ENCODE measurements at regions not wholly inside any gene's neighbourhood (a gene's known extent, or its start where the extent isn't known, plus 50 kb on each side); places are given as distances from the start of the nearest gene placed in this dataset.
"Not testable (repeated sequence)": the region's sequence is repeated elsewhere in the genome, so short reads cannot be mapped to it uniquely, and the experiment has no call there.

GRCh38 chr16:72729552-72729951 is 318.4 kb downstream of the ZFHX3 start:
- not testable (repeated sequence) for DNase-seq (ENCODE audit: low read depth)

- DNase-seq (ENCODE audit: low read depth), result no peak
These were observed 319.4 kb downstream of the ZFHX3 start for GRCh38 chr16:72728516-72728915.

DNA sequence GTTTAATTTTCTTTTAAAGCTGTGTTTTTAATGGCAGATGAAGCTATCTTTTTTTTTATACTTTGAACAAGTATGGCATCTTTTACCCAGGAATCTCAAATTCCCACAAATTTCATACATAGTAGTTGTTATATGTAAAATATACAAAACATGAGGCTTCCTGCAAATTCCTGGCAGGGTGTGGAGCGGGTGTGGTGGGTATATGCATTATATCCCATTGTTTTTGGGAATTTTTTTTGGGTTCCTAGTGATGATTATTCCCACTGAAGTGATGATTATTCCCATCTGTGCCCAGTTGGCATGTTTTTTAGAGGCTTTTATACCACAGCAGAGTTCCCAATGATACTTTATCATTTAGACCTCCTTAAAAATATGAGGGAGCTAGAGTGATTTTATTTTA is 320.4 kb downstream of the ZFHX3 start:
- DNase-seq (ENCODE audit: low read depth), result no peak

GRCh38 chr16:72725643-72726042 is 322.3 kb downstream of the ZFHX3 start:
- no peak for DNase-seq (ENCODE audit: low read depth)

GRCh38 chr16:72723781-72724180 is 324.1 kb downstream of the ZFHX3 start:
- peak; percentile 50 for DNase-seq (ENCODE audit: low read depth)

DNA sequence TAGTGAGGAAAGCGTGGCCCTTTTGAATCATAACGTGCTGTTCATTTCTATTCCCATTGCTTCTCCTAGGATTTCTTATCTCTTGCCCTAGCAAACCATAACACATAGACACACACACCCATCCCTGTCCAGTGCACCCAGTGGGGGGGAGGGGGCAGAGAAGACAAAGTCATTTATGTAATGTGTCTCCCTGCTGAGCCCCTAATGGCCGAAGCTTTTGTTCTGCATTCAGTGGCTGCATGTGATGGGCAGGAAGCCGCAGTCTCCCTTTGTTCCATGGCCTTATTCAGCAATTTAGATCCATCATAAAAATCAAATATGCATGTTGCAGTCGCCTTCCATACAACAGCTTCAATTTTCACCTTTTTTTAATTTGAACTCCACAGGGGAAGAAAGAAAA is 325.4 kb downstream of the ZFHX3 start:
- no peak for DNase-seq (ENCODE audit: low read depth)

DNA sequence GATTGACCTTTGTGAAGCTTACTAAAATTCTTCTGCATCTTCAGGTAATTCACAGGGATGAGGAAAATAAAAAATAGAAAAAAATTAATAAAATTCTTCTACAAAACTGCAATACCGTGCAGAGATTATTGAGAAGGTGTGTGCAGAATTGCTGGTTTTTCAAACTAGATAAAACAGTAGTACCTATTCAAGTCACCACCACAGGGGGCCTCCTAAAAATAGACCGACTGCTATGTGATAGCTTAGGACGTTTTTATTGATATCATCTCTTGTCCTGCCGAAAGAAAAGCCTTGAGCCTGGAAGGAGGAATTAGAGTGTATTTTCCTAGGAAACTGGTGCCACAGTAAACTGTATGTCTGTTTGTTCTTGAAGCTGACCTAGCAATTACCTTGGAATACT is 325.9 kb downstream of the ZFHX3 start:
- no peak for DNase-seq (ENCODE audit: low read depth)

GRCh38 chr16:72715267-72715666 is 332.7 kb downstream of the ZFHX3 start:
- no peak for DNase-seq (ENCODE audit: low read depth)

GRCh38 chr16:72711823-72712222 is 336.1 kb downstream of the ZFHX3 start:
- DNase-seq (ENCODE audit: low read depth), result no peak

GRCh38 chr16:72705801-72706200 is 342.1 kb downstream of the ZFHX3 start:
- DNase-seq (ENCODE audit: low read depth), result no peak

- no peak for DNase-seq (ENCODE audit: low read depth)
These were observed 343.1 kb downstream of the ZFHX3 start for GRCh38 chr16:72704746-72705372.

DNA sequence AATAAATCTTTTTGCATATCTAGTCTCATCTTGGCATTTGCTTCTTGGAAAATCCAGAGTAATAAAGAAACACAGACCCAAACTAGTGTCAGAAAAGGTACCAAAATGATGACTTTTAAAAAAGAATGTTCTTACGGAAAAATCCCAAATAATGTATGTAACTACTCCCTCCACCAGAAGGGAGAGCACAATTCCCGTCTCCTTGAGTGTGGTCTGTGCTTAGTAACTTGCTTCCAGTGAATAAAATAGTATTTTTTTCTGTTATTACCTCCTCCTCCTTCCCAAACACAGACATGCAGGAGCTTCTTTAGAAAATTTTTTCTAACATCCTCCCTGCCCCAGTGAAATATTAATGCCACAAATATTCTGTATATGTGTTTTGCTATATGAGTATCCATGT is 358.1 kb downstream of the ZFHX3 start:
- DNase-seq (ENCODE audit: low read depth), result no peak

DNA sequence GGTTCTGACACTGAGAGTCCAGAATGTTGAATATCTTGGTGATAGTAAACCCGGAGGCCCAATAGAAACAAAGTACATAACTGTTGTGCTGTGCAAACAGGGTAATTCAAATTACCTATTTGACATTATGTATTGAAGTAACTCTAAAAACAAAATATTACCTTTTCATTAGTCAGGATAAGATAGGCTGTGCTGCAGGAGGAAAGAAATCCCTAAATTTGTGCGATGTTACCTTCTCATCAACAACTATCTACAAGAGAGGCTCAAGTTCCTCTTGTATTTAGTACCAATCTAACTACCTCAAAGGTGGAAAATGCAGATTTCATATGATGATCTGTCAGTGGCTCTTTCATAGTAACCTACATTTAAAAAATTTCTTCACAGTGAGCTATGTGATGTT is 367.2 kb downstream of the ZFHX3 start:
- no peak for DNase-seq (ENCODE audit: low read depth)

- no peak for DNase-seq (ENCODE audit: low read depth)
These were observed 368.1 kb downstream of the ZFHX3 start for GRCh38 chr16:72679856-72680255.

GRCh38 chr16:72677662-72678447 is 370.1 kb downstream of the ZFHX3 start:
- no peak for DNase-seq (ENCODE audit: low read depth)

DNA sequence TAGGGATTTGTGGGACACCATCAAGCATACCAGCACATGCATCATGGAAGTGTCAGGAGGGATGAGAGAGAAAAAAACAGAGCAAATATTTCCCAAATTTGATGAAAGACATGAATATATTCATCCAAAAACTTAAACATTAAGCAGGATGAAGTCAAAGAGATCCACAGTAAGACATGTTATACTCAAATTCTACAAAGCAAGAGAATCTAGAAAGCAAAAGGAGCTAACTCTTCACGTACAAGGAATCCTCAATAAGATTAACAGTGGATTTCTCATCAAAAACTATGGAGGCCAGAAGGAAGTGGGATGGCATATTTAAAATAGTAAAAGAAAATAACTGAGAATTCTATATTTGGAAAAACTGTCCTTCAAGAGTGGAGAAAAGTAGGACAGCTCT is 374.8 kb downstream of the ZFHX3 start:
- no peak for DNase-seq (ENCODE audit: low read depth)

GRCh38 chr16:72666267-72666666 is 381.7 kb downstream of the ZFHX3 start:
- no peak for DNase-seq (ENCODE audit: low read depth)

- DNase-seq (ENCODE audit: low read depth), result no peak
These were observed 382.2 kb downstream of the ZFHX3 start for GRCh38 chr16:72665701-72666100.

GRCh38 chr16:72664509-72665408 is 383.2 kb downstream of the ZFHX3 start:
- DNase-seq (ENCODE audit: low read depth), result peak; percentile 99

- DNase-seq (ENCODE audit: low read depth), result no peak
These were observed 383.8 kb downstream of the ZFHX3 start for GRCh38 chr16:72664056-72664508.

DNA sequence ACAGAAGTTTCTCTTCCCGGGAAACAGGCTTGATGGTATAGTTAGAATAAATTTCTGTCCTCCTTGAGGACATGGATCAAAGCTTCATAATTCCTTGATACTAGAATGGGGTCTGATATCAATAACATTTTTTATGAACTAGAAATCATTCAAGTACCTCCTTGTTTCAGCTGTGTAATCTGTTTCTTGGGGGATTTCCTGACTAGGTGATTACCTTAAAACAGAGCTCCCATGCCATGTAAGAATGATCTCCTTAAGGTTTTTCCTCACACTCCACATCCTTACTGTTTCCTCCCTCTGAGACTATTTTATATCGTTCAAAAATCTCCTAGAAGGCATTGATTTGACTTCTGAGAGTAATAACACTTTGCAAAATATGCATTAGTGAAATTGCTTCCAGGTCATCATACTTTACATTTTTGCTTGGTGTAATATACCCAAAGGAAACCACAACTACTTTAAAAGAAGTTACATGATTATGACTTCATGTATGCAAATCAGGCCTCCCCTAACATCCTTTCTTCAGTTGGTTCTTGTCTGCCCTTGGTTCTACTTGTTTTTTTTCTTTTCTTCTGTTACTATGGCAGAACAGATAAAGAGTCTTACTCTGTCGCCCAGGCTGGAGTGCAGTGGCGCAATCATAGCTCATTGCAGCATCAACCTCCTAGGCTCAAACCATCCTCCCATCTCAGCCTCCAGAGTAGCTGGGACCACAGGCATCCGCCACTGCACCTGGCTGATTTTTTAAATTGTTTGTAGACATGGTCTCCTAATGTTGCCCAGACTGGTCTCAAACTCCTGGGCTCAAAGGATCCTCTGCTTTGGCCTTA is 388.8 kb downstream of the ZFHX3 start:
- no peak for DNase-seq (ENCODE audit: low read depth)

- no peak for DNase-seq (ENCODE audit: low read depth)
These were observed 390.1 kb downstream of the ZFHX3 start for GRCh38 chr16:72657791-72658190.
